Globus pallidus (tissue), 1 donor: ENCODE measurements at regions not wholly inside any gene's neighbourhood (a gene's known extent, or its start where the extent isn't known, plus 50 kb on each side); places are given as distances from the start of the nearest gene placed in this dataset.
A peak's percentile ranks its signal among the peaks of the same experiment; 100 is the strongest.
"Not testable (repeated sequence)": the region's sequence is repeated elsewhere in the genome, so short reads cannot be mapped to it uniquely, and the experiment has no call there.

Experiments
- DNase-seq: peaks from one replicate; pipeline ENCODE4 v3.0.0-alpha.2; 2015; ENCODE audit warnings: low spot score

DNA sequence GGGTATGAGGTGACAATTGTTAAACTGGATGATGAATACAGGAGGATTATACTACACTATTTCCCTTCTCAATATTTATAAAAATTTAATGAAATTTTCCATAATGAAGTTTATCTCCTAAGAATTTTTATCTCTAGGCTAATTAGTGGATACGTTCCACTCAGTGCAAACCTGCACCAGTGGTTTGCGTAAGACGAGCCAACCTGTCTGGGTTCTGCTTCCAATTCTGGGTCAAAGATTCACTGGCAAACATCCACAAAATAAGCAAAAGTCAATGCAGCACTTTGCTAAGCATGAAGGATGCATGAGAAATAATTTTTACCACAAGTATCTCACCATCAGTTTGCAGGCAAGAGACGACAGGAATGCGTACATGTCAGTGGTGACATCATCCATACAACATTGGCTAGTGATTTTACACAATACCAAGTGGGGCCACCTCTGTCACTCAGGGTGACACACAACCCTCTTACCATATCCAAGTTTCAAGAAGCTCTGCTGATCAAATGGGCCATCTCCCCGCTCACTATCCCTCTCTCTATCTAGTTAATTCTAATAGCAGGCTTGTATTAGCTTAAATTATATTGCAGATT lies 51.7 kb downstream of the FAM50B start:
- no peak for DNase-seq

DNA sequence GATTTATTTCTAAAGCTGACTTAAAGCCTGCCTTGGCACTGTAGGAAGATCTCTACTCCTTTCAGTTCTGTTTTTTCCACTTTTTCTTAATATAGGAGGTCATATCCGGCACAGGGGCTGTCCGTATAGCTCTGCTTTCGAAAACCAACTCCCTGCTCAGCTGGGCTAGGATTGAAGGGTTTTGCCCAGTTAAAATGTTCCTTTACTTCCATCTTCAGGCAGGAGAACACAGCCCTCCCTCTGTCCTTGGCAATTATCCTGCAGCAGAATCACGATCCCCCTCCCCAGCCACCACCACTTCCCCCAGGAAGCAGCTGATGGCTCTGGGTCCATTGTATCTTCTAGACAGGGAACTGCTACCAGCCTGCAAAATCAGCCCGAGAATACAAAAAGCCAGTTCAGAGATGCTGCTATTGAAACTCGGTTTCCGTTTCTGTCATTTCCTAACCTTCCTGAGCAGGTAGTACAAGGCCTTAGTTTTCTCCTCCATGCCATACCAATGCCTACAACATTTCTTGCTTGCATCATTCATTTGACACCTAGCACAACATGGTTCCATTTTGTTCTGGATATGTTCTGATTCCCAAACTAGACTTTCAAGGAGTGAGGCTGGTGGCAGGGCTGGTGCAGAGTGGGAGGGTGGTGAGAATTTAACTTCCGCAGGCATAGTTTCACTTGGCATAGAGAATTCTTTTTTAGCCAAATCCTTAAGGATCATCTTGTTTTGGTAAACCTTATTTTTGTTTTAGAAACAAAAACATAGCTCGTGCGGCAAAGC lies 53.9 kb downstream of the FAM50B start:
- DNase-seq = peak; percentile 52

DNA sequence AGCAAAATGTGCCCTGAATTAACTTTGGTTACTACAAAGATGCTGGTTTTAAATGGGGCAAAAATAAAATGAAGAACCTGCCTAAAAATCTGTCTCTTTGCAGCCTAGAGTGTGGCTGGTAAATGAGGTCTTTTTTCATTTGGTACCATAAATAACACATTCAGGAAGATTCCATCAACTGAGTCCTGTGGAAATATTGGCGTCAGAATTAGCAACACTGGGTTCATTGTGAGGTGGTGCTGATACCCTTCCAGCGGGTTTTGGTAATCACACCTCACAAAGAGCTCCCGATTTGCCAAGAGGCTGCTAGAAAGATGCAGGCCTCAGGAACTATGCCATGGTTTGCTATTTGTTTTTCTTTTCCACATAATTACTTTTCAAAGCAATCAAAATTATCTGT lies 55.3 kb downstream of the FAM50B start:
- DNase-seq = peak; percentile 58

DNA sequence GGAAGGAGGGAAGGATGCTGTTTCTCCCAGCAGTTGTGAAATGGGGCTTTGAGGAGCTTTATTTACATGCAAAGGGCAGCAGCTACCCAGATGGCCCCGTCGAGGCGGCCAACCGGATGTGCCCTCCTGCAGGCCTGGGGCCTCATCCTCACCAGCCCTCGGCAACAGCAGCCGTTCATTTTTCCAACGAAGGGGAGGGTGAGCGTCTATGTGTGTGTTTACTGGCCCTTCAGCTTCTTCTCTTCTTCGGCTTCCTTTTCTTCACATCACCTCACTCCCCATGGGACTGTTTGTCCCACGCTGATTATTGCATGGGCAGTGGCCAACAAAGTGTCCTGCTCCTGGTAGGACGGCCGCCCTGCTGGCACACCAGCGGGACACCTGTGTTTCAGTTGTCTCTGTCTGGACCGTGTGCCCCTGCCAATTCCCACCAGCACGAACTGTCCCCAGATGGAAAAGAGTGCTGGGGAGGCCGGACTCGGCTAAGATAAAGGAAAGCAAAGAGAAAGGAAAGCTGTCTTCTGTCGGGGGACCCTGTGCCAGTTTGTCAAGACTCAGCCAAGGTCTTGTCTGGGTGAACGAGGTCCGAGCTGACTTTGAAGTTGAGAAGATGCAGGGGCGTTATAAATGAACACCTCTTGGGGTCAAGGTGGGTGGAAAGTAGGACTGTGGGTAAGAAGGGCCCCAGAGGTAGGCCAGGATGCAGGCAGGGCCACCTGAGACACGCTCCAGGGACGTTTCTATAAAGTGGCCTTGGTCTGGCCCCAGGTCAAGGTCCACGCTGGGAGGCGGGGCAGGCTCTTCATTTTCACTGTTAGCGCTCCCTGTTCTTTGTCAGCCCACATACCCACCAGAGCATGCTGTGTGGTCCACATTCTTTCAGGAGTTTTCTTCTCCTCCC lies 57.0 kb downstream of the FAM50B start:
- DNase-seq = peak; percentile 32

DNA sequence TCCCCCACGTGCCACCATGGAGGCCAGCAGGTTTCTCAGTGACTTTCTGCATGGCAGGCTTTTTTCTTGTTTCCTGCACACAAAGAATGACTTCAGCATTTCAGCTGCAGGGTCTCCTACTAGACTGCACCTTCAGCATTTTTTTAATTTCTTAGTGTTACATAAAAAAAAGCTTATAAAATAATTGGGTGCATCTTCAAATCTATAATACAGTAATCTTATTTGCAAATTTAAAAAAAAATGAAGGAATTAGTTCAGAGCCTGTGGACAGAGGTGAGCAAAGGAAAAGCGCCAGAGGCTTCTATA lies 57.6 kb downstream of the FAM50B start:
- no peak for DNase-seq

DNA sequence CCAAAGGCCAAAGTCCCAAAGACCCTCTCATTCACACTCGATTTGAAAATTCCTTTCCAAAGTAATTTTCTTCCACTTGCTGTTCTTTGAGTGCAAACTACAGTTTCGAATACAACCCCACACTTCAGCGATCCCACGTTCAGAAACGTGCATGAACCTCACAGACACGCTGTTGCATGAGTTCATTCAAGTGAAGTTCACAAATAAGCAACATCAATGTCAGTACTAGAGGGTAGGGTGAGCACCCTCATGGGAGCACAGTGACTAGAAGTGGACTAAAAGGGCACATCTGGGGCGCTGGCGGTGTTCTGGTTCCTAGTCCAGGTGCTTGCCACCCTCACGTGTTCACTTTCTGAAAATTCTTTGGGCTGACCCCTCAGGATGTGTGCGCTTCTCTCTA lies 59.0 kb downstream of the FAM50B start:
- DNase-seq = no peak

DNA sequence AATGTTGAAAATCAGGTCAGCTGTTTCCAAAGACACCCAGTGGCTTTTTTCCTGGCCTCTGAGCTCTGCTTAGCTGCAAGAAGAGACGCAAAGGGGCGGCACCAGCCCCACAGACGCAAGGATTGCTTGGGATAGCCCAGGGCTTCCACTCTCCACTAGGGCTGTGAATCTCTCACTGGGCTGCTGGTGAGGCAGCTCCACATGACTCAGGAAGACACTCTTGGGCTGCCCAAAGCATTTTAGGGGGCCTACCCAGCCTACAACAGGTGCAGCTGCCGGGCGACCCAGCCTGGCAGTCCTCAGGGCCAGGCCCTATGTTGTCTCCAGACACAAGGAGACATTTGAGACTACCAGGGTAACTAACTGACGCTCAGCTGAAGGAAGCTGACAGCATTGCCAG lies 59.8 kb downstream of the FAM50B start:
- no peak for DNase-seq

DNA sequence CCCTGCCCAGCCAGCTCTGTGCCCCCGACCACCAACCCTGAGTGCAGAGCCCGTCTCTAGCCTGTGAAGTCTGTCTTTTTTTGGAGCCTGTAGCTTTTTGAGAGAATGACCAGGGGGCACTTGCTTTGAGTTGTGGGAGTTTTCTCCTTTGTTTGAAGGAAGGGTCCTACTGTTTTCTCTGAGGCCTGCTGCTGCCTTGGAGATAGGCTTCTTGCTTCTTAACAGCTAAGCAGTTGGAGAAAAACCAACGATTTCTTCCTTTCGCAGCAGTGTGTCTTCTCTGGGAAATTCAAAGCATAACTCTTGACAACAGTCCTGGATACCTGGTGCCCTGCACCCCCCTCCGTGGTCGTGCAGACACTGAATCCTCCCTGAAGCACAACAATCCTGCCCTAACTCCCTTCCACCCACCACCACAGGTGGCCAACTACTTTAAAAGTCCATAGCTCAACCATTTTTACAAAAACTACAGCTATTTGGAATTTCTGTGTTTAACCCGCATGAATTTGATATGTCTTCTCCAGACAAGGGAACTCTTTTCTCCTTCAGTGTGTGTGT lies 61.0 kb downstream of the FAM50B start:
- no peak for DNase-seq

DNA sequence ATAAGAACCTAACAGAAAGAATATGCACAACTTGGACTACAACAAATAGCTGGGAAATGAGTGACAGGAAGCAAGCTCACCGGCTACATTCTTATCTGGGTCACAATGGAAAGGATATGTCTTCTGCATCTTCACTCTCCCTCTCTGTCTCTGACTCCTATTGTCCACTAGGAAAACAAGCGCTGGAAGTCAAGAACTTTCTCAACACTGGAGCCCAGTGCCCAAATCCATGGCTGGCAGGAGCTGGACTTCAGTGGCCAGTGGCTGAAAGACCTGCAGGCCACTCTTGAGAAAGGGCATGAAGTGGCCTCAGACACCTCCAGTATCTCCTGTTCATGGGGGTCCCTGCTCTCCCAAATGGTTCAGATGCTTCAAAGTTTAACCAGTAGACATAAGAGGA lies 62.0 kb downstream of the FAM50B start:
- no peak for DNase-seq

DNA sequence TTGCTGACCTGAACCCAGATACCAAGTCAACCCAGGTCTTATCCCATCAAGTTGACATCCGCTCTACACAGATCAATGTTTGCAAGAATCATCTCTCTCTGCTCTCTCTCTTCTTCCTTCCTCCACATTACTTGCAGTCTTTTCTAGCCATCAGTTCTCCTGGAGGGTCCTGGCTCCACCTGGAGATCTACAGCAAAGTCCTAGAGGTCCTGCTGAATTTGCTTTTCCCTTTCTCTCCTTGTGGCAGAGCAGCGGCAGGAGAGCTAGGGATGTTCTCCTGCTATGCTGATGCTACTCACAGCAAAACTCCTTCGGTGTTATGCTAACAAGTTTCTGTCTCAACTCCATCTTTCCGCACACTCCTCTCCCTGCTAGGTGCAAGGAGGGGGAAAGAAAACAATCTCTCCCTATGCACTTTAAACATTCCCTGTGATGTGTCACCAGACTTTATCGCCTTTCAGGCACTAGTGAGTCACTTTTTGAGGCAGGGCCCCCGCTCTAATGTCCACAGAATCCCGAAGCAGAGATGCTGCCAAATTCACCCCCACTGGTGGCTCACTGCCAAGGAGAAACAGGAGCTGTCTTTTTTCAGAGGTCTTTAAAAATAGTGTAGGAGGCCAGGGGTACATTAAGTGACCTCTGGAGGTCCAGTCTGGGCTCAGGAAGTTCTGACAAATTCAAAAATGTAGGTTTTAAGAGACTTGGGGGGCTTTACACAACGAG lies 62.6 kb downstream of the FAM50B start:
- DNase-seq = no peak

DNA sequence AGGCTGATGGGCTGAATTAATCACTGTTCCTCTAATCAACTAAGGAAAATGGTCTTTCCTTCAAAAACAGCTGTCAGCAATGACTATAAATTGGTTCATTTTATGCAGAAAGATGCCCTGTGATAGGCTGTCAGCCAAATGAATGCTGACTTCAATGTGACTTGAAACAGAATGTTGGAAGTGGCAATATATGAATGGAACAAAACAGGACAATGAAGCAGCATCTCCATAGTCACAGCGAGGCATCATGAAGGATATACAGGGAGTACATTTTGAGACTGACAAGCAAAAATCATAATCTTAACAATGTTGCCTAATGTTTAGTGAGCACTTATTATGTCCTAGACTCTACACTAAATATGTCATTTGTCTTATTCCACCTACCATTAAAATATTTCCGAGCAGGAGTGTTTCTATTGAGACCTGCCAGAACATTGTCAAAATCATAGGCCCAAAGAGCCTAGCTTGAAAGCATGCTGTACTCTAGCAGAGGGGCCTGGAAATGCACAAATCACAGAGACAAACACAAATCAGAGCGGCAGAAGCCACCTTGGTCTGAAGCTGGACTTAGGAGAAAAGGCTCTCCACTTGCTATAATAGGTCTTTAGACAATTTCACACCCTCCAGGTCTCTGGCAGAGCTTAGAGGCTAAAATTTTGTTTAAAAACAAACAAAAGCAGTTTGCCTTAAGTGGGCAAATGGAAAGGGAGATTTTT lies 63.3 kb downstream of the FAM50B start:
- no peak for DNase-seq

DNA sequence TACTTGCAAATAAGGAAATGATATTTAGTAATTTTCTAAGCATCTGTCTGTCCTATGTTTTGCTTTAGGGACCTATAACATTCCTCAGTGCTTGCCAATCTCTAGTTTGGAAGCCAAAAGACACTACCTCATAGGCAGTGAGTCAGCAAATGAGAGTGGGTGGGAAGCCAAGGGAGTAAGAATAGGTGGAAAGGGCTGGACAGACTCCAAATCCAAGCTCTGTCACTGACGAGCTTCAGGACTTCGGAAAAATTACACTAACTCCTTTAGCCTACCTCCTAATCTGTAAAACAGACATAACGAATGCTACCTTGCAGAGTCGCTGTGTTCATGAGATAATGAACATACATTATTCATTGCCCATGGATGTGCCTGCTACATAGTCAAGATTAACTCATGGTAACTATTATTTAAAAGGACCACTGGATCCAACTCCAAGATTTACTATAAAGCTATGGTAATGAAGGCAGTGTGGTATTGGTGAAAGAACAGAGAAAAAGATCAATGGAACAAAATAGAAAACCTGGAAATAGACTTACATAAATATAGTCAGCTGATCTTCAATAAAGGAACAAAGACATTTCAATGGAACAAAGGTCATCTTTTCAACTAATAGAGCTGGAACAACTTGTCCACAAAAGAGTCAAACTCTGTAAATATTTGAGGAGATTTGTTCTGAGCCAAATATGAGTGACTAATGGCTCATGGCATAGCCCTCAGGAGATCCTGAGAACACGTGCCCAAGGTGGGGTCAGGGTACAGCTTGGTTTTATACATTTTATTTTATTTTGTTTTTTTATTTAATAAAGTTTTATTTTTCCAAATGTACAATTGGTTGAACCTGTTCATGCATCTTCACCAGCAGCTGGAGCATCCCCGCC lies 64.1 kb downstream of the FAM50B start:
- DNase-seq = peak; percentile 29

DNA sequence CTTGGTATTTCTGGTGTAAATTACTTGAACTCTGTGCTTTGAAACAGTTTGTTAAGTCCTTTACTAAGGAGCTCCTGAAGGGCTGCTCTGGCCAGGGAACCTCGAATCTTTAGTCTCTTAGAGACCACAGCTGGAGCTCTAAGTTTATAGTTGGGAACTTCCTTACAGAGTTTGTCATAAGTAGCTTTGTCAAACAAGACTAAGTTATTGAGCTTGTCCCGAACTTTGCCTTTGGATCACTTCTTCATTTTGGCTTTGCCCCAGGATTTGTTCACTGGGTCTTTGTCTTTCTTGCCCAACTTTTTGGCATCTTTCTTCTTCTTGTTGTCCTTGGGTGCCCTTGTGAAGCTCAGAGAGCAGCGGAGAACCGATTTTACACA lies 64.8 kb downstream of the FAM50B start:
- no peak for DNase-seq

DNA sequence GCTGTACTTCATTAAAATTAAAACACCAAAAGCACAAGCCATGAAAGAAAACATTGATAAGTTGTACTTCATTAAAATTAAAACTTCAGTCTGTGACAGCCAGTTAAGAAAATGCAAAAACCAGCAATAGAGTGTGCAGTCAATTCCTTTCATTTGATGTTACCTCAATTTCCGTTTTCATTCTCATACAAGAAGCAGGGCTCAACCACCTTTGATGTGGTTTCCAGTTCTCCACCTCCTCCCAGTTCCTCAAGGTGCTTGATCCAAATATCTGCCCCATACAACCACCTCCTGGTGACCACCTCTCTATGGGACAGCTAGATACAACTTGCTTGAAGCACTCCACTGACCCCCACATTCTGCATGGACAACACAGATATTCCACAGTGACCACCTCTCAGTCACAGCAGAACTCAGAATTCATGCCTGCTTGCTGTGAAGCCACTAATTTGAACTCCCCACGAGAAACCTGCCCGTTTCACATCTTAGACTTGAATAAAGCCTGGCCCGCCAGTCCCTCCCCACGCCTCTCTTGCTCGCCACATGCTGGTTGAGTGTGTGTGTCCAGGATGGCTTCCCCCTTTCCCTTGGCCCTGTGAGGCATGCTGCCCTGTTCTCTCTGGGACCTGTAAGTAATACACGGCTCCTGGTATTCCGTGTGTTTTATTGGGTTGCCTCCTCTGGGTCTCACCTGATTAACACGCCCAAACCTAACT lies 66.1 kb downstream of the FAM50B start:
- no peak for DNase-seq

DNA sequence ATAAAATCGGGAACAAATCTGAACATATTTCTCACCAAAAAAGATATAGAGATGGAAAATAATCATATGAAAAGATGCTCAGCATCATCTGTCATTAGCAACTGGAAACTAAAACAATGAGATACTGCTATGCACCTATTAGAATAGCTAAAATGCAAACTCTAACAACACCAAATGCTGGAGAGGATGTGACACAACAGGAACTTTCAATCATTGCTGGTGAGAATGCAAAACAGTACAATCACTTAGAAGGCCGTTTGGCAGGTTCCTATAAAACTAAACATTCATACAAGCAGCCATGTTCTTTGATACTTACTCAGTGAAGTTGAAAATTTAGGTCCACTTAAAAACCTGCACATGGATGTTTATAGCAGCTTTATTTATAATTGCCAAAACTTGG lies 67.0 kb downstream of the FAM50B start:
- DNase-seq = no peak

DNA sequence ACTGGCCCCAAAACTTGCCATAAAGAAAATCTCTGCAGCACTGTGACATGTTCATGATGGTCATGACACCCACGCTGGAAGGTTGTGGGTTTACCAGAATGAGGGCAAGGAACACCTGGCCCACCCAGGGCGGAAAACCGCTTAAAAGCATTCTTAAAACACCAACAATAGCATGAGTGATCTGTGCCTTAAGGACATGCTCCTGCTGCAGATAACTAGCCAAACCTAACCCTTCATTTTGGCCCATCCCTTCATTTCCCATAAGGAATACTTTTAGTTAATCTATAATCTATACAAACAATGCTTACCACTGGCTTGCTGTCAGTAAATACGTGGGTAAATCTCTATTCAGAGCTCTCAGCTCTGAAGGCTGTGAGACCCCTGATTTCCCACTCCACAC lies 67.6 kb downstream of the FAM50B start:
- DNase-seq = not testable (repeated sequence)

DNA sequence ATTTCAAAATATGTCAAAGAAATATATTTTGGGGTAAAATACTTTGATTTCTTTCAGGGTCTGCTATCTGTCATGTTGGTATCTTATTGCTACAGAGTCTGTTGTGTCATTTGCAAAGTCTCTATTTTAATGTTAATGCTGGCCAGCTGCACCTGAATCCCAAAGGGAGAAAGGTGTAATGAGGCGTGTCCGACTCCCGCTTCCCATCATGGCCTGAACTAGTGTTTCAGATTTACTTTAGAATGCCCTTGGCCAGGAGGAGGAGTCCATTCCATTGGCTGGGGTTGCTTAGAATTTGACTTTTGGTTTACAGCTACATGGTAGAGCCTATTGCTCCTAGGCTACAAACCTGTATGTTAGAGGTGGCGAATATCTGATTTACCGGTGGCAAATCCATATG lies 69.3 kb downstream of the FAM50B start:
- DNase-seq = no peak

DNA sequence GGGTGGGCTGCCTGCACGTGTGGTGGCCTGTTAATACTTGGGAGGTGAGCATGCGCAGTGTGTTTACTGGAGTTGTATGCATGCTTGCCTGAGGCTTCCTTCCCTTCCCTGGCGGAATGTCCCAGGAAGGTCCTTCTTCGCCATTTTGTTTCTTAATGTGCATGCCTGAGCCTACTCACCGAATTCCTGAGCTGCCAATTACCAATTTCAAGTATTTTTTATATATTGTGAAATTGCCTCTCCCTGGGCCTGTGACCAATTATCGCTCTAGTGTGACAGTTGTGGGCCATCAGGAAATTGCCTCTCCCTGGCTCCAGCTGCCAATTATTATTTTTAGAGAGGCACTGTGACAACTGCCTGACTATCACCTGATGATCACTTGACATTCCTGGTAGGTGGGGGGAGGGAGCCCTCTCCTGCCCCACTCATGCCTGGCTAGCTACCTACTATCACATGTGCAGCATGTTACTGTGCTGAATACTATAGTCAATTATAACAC lies 70.0 kb downstream of the FAM50B start:
- DNase-seq = no peak

DNA sequence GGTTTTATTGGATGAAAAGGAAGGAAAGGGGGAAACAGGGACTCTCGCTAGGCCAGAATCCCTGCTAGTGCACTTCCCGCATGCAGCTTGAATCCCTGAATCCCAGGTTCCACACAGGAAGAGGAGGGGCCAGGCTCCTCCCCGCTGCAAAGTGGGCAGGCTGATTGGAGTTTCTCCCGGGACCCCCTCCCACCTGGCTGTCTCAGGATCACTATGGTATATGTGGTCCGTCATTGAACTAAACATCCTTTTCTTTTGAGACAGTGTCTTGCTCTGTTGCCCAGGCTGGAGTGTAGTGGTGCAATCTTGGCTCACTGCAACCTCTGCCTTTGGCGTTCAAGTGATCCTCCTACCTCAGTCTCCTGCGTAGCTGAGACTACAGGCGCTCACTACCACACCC lies 70.7 kb downstream of the FAM50B start:
- DNase-seq = no peak

DNA sequence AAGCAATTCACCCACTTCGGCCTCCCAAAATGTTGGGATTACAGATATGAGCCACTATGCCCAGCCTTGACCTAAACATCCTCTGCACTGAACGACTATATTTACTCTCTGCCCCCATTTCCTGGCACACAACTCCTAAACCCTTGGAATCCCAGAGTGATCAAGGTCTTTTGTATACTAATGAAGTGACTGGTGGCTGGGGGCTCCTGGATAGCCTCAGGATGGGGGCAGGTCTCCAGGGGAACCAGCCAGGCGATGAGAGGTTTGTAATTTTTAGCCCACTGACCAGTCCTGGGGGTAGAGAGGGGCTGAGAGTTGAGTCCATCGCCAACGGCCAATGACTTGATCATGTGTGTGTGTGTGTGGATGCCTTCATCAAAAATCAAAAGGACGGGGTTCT lies 71.1 kb downstream of the FAM50B start:
- DNase-seq = no peak
